GM19452 (cell line): ENCODE measurements at regions not wholly inside any gene's neighbourhood (a gene's known extent, or its start where the extent isn't known, plus 50 kb on each side); places are given as distances from the start of the nearest gene placed in this dataset.

Source experiments
- ATAC-seq: cut with Tn5 transposase; IDR thresholded peaks from one replicate; pipeline ENCODE4 v1.9.1; 2021; ENCODE audit not compliant: unreplicated experiment

GRCh38 chr15:97443101-97443500 is 517.4 kb upstream of the ARRDC4 start:
- no peak for ATAC-seq

- ATAC-seq: no peak
Observed at GRCh38 chr15:97446138-97446537, 514.4 kb upstream of the ARRDC4 start.

DNA sequence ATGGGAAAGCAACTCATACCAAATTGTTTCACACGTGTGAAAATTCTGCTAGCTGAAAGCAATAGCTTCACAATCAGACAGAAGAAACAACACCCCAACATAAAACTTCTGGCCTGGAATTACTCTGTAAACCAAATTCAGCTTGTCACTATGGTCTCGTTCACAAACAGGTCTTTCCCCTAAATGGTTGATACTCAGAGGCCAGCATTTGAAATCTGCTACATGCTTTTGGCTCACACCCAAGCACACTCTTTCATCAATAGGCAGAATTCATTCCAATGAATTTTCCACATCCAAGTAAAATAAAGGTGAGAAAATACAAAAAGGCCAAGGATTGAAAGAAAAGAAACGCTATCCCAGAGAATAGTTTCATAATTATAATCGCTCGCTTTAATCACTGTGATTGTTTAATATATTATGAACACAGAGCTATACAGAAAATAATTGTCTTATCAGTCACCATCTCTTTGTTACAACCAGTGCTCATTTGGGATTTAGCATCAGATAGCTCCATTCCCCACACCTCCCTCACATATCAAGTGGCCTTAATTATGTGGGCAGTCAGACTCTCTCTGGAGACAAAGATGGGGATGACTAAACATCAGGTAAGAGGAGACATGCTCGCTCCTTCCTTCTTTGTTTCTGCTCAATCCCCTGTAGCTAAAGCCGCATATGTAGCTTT is 503.8 kb upstream of the ARRDC4 start:
- no peak for ATAC-seq

DNA sequence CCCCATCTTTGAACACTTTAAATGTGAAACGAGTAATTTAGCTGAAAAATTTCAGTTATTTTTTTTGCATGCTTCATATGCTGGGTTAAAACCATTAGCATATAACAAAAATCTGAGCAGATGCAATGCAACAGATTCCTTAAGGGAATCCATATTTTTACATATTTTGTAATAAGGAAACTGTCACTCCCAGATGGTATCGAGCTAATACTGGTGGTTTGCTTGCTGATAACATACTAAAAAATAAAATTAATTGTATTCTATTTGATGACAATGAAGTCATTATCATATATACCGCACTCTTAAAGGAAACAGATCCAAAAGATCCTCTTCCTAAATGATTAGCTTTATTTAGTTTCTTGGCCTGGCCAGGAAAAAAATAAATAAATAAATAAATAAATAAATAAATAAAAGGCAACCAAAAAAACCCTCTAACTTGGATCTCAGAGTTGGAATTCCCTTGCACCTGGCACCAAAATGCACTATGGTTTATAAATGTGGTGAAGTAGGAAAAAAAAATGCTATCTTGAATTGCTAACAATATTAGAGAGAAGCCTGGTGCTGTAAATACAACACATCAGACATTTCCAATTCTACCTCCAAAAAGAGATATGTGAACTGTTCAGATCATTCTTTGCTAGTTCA is 503.2 kb upstream of the ARRDC4 start:
- ATAC-seq: no peak

DNA sequence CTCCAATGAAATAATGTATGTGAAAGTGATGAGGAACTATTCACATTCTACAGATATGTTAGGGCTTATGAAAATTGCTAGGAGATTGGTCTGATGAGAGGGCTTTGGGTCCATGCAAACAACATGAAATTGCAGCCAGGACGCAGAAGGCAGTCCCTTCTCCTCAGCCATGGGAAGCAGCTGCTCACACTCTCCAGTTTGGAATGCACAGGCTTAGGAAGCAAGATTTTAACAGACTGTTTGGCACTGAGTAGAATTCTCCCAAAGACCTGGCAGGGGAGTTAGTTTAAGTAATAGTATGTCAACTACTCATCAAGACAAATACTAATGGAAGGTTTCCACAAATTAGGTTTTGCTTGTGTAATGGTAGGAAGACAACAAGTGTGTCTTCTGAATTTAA is 500.7 kb upstream of the ARRDC4 start:
- no peak for ATAC-seq

GRCh38 chr15:97461226-97461625 is 499.3 kb upstream of the ARRDC4 start:
- ATAC-seq: no peak

DNA sequence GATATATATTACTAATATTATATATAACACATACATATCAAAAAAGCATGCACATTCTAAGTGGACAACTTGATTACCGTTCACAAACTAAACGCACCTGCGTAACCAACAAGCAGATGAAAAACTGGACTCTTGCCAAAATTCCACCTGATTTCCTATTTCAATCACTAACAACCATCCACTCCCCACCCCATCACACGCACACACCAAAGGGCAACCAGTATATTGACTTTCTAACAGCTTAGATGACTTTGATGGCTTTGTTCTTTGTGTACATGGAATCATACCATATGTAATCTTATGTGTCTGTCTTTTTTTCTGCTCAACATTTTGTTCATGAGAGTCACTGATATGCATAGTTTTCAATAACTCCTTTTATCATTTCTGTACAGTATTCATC is 496.8 kb upstream of the ARRDC4 start:
- ATAC-seq: no peak

GRCh38 chr15:97470417-97470816 is 490.1 kb upstream of the ARRDC4 start:
- ATAC-seq: no peak

DNA sequence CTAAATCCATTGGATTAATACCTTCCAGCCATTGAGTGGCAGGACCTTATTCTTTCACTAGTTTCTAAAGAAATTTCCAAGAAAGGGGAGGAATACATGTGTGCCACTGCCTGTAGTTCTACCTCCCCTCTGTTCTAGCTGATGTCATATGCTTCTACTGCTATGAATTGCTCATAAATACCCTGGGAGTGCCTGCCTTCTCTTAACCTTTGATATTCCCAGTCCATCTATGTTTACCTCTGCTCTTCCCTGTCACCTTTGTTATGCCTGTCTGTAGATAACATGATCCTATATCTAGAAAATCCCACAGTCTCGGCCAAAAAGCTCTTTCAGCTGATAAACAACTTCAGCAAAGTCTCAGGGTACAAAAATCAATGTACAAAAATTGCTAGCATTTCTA is 486.9 kb upstream of the ARRDC4 start:
- ATAC-seq: no peak

DNA sequence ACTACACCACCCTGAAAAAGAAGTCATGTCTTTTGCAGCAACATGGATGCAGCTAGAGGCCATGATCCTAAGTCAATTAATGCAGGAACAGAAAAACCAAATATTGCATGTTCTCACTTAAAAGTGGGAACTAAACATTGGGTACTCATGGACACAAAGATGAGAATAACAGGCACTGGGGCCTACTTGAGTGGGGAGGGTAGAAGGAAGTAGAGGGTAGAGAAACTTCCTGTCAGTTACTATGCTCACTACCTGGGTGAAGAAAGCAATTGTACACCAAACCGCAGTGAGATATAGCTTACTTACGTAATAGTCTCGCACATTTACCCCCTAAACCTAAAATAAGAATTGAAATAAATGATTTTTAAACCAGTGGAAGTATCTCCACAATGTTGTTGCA is 480.5 kb upstream of the ARRDC4 start:
- ATAC-seq: no peak

GRCh38 chr15:97482521-97482920 is 478.0 kb upstream of the ARRDC4 start:
- ATAC-seq: no peak

DNA sequence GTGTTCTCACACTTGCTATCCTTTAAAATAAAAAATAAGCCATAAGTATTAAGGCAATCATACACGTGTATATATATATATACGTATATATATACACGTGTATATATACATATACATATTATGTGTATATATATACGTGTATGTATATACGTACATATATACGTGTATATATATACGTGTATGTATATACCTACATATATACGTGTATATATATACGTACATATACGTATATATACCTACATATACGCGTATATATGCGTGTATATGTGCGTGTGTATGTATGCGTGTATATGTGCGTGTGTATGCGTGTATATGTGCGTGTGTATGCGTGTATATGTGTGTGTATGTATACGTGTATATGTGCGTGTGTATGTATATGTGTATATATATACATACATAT is 477.3 kb upstream of the ARRDC4 start:
- ATAC-seq: no peak

GRCh38 chr15:97490429-97490828 is 470.1 kb upstream of the ARRDC4 start:
- no peak for ATAC-seq

- ATAC-seq: no peak
Observed at GRCh38 chr15:97501291-97501690, 459.2 kb upstream of the ARRDC4 start.

- no peak for ATAC-seq
Observed at GRCh38 chr15:97502038-97502437, 458.5 kb upstream of the ARRDC4 start.

GRCh38 chr15:97504031-97504792 is 456.3 kb upstream of the ARRDC4 start:
- ATAC-seq: no peak

GRCh38 chr15:97517737-97518136 is 442.8 kb upstream of the ARRDC4 start:
- ATAC-seq: no peak

DNA sequence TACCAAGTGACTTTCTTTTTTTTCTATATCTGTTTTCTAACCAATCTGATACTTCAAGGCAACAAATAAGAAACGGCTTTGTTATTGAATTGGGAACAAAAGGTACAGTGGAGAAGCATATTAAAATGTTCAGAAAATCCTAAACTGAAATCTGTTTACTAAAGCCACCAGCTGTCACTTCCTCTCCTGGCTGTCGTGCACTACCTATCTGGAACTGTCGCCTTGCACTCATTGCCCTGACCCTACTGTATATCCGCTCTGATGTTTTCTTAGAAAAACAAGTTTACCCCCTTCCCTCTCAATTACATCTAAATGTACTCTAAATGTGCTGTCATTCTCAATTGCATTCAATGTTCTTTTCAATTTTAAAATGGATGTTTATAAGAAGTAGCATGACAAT is 439.8 kb upstream of the ARRDC4 start:
- ATAC-seq: no peak

- no peak for ATAC-seq
Observed at GRCh38 chr15:97521381-97522285, 438.9 kb upstream of the ARRDC4 start.

DNA sequence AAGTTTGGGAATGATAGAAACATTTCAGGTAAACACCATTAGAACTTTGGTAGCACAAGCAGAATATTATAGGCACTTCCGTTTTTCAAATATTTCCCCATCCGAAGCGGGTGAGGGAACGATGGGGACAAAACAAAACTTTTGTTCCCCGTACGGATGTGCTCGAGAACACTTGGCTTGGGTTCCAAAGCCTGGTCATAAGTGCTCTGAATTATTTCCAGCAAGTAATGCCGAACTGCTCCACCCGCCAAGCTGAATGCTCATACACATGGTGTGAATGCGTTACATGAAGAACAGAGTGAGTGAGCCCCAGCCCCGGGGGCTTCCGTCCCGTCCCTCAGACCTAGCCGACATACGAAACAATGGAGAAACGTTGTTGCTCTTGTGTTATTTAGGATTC is 438.2 kb upstream of the ARRDC4 start:
- ATAC-seq: no peak

DNA sequence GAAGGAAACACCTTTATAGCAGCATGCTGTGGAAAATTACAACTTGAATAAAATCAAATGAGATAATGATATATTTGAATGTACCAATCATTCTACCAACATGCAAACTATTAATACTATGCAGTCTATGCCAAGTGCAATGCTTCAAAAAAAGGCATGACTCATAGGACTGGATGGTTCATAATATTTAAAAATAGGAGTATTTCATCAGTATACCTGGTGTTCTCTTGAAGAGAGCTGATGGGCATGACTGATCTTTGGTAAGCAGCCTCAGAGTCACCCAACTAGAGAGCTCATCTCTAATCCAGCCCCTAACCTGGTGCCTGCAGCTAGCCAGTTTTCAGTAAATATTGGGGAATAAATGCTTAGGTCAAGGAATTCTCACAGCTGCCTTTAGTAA is 434.7 kb upstream of the ARRDC4 start:
- no peak for ATAC-seq
